ENCODE measurements at regions not wholly inside any gene's neighbourhood (a gene's known extent, or its start where the extent isn't known, plus 50 kb on each side); places are given as distances from the start of the nearest gene placed in this dataset.

DNA sequence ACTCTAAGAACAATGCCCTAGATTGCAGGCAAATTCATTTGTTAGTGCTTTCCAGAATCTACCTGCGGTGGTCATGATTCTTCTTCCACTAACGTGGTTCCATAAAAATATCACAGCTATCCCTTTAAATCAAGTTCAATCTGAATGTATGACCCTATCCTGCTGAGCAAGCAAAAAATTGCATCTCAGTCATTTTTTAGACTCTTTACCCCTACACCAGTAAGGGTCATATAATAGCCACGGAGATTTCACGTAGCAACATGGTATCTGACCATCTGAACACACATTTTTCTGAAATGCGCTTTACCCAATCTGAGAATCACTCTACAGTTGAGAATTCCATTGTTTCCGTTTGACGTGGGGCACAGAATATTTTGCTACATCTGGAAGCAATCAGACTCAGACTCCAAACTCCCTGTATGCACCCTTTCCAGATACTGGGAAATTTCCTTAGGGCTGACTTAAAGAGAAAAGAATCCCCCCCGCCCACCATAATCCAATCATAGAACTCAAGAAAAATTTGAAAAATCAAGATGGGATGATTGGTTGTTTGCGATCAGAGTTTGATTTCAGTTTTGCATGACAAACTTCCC lies 699.2 kb upstream of the ZP4 start:
- no peaks in the 10 kb centered on the region for H3K9me3 ChIP-seq (ENCODE audit: insufficient read depth, low read depth, low read length)
- H3K9ac ChIP-seq (ENCODE audit: low read depth, low read length): no peak overlapping the region
- no peak overlapping the region for H3K27ac ChIP-seq (ENCODE audit: low read length)
- no peaks in the 10 kb centered on the region for H3K4me1 ChIP-seq (ENCODE audit: insufficient read depth, low read length)
- no peaks in the 10 kb centered on the region for H3K36me3 ChIP-seq (ENCODE audit: insufficient read depth, low read depth, low read length)
- H3K27me3 ChIP-seq (ENCODE audit: insufficient read depth, low read length): no peaks in the 10 kb centered on the region
- H3K4me3 ChIP-seq (ENCODE audit: low read length): no peak overlapping the region

DNA sequence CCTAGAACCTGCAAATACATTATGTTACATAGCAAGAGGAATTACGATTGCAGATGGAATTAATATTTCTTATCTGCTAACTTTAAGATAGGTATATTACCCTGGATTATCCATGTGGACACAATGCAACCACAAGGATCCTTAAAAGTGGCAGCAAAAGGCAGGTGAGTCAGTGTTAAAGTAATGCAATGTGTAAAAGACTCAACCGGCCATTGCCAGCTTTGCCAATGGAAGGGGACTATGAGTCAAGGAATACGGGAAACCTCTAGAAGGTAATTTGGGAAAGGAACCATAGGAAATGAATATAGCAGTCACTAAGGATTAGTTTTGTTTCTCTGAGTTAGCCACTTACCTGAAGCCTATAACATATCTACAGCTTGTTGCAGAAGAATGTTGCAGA lies 692.1 kb upstream of the ZP4 start:
- no peaks in the 10 kb centered on the region for H3K27me3 ChIP-seq (ENCODE audit: insufficient read depth, low read length)
- no peak overlapping the region for H3K4me3 ChIP-seq (ENCODE audit: low read length)
- no peaks in the 10 kb centered on the region for H3K36me3 ChIP-seq (ENCODE audit: insufficient read depth, low read depth, low read length)
- no peak overlapping the region for H3K27ac ChIP-seq (ENCODE audit: low read length)
- H3K4me1 ChIP-seq (ENCODE audit: insufficient read depth, low read length): no peaks in the 10 kb centered on the region
- H3K9ac ChIP-seq (ENCODE audit: low read depth, low read length): no peak overlapping the region
- H3K9me3 ChIP-seq (ENCODE audit: insufficient read depth, low read depth, low read length): no peaks in the 10 kb centered on the region

DNA sequence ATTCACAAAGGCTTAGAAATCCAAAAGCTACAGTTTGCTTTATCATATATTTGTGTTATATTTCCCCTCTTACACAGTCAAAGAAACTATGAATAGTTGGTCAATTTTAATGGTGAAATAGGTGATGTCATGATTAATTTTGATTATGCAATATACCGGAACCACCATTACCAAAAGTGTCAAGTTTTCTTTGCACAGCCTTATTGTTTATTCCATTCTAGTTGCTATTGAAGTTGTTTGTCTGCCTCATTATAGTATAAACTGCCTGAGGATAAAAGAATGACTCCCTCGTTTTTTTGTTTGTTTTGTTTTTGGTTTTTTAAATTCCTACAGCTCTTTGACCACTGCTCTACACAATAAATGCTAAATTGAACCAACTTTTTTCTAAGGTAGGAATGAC lies 690.6 kb upstream of the ZP4 start:
- Histone ChIP-seq H3K36me3 (ENCODE audit: insufficient read depth, low read depth, low read length) (no peaks in the 10 kb centered on the region), H3K9ac (ENCODE audit: low read depth, low read length) (no peak overlapping the region), H3K4me1 (ENCODE audit: insufficient read depth, low read length) (no peaks in the 10 kb centered on the region), H3K27me3 (ENCODE audit: insufficient read depth, low read length) (no peaks in the 10 kb centered on the region), H3K4me3 (ENCODE audit: low read length) (no peak overlapping the region), H3K27ac (ENCODE audit: low read length) (no peak overlapping the region), H3K9me3 (ENCODE audit: insufficient read depth, low read depth, low read length) (no peaks in the 10 kb centered on the region)

DNA sequence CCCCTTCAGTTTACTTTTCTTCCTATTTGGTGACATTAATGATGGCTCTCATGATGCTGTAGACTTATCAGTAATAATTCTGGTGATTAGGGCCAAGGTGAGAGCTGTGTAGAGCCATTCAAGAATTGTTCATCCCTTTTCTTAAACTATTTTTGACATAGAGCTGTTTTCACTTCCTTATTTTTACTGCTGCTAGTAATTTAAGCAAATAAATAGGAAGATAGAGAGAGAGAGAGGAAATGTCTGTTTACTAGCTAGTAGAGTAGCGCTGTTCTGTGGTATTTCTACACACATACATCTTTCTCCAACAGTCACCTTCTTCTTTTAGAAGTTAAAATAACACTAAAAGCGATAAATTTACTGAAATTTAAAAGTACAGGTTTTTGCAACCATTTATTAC lies 678.0 kb upstream of the ZP4 start:
- Histone ChIP-seq H3K27ac (ENCODE audit: low read length) (no peak overlapping the region), H3K4me1 (ENCODE audit: insufficient read depth, low read length) (no peaks in the 10 kb centered on the region), H3K27me3 (ENCODE audit: insufficient read depth, low read length) (no peaks in the 10 kb centered on the region), H3K9ac (ENCODE audit: low read depth, low read length) (no peak overlapping the region), H3K4me3 (ENCODE audit: low read length) (no peak overlapping the region), H3K9me3 (ENCODE audit: insufficient read depth, low read depth, low read length) (no peaks in the 10 kb centered on the region; the same call in 1 of the 2 replicates), H3K36me3 (ENCODE audit: insufficient read depth, low read depth, low read length) (no peaks in the 10 kb centered on the region)

DNA sequence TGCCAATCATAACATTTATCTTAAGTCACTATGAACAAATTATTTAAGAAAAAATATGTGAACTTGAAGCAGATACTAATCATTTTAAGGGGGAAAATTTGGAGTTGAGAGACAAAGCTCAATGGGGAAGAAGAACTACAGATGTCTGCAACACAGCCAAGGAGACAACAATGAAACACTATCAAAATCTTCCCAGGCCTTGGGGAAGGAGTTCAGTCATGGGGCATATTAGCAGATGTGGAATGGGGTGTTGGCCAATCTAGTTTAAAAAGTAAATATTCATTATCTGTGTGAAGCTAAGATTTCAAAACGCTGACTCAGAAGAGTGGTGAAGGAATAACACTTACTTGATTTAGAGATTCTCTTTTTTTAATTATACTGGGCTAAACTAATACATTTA lies 671.6 kb upstream of the ZP4 start:
- H3K9me3 ChIP-seq (ENCODE audit: insufficient read depth, low read depth, low read length): no peaks in the 10 kb centered on the region; the same call in 1 of the 2 replicates

DNA sequence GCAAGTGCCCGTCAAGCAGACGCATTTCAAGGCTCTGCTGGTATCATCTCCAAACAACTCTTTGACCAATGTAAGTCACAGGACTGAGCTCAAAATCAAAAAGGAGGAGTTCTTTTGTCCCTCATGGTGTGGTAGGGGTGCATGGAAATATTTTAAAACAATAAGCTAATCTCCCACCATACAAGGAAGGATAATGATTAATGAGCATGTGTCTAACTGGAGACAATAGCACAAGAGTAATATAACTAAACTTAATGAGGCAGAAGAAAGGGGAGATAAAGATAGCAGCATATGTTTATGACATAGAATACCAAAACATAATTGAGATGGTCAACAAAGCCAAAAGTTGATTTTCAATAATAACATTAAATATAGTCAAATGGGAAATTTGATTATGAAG lies 668.0 kb upstream of the ZP4 start:
- H3K36me3 ChIP-seq (ENCODE audit: insufficient read depth, low read depth, low read length): no peaks in the 10 kb centered on the region
- H3K9ac ChIP-seq (ENCODE audit: low read depth, low read length): no peak overlapping the region
- H3K27ac ChIP-seq (ENCODE audit: low read length): no peak overlapping the region
- H3K9me3 ChIP-seq (ENCODE audit: insufficient read depth, low read depth, low read length): no peaks in the 10 kb centered on the region
- no peaks in the 10 kb centered on the region for H3K27me3 ChIP-seq (ENCODE audit: insufficient read depth, low read length)
- no peak overlapping the region for H3K4me3 ChIP-seq (ENCODE audit: low read length)
- H3K4me1 ChIP-seq (ENCODE audit: insufficient read depth, low read length): no peaks in the 10 kb centered on the region

More for the DNA sequence above, 671.6 kb upstream of the ZP4 start:
- Histone ChIP-seq H3K36me3 (ENCODE audit: insufficient read depth, low read depth, low read length) (no peaks in the 10 kb centered on the region), H3K9ac (ENCODE audit: low read depth, low read length) (no peak overlapping the region), H3K27ac (ENCODE audit: low read length) (no peak overlapping the region), H3K27me3 (ENCODE audit: insufficient read depth, low read length) (no peaks in the 10 kb centered on the region), H3K4me3 (ENCODE audit: low read length) (no peak overlapping the region), H3K4me1 (ENCODE audit: insufficient read depth, low read length) (no peaks in the 10 kb centered on the region)

DNA sequence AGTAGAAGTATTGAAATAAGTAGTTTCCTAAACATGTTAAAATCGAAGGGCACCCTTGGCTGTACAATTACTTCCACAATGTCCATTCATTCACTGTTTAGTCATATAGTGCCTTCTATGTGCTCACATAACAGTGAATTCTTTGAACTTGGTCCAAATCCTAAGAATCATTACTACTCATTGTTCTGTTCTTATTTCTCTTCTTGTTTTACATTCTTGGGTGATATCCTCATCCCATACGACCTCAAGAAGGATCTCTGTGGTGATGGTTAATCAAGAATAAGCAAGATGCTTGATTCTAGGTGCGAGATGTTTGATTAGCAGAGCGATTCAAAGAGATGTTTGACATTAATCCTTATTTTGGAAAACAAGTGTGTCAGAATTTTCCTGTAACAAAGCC lies 667.4 kb upstream of the ZP4 start:
- Histone ChIP-seq H3K4me1 (ENCODE audit: insufficient read depth, low read length) (no peaks in the 10 kb centered on the region), H3K27me3 (ENCODE audit: insufficient read depth, low read length) (no peaks in the 10 kb centered on the region), H3K27ac (ENCODE audit: low read length) (no peak overlapping the region), H3K9ac (ENCODE audit: low read depth, low read length) (no peak overlapping the region), H3K36me3 (ENCODE audit: insufficient read depth, low read depth, low read length) (no peaks in the 10 kb centered on the region), H3K9me3 (ENCODE audit: insufficient read depth, low read depth, low read length) (no peaks in the 10 kb centered on the region), H3K4me3 (ENCODE audit: low read length) (no peak overlapping the region)

DNA sequence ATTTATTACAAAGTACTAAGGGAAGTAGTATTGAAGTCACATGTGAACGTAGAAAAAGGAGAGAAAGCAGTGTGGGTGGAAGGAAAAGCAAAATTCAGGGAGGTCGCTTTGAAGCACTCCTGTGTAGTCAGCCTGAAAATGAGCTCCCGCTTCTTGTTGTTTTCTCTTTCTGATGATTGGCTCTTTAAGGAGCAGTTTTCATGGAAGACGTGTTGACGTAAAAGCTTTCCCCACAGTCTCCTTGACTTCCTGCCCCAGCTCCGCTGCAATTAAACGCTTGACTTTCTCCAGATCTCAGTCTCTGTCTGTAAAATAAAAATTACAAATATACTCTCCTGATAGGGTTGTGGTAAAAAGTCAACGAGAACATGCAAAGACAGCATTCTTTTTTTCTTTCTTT lies 661.5 kb upstream of the ZP4 start:
- no peak overlapping the region for H3K27ac ChIP-seq (ENCODE audit: low read length)

DNA sequence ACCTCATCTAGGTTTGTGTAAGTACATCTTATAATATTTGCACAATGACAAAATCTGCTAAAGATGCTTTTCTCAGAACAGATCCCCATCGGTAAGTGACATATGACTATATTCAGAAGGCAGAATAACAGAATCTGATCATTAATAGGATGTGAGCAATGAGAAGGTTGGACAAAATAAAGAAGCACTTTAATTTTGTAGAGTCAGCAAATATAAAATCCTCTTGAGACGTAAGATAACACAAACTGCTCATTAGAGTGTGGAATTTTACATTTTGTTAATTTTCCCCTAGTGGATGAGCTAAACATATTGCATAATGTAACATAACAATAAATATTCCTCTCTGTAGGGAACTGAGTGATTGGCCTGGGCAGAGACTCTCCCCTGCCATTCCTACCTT lies 658.4 kb upstream of the ZP4 start:
- Histone ChIP-seq H3K27ac (ENCODE audit: low read length) (no peak overlapping the region), H3K9ac (ENCODE audit: low read depth, low read length) (no peak overlapping the region), H3K4me1 (ENCODE audit: insufficient read depth, low read length) (no peaks in the 10 kb centered on the region), H3K9me3 (ENCODE audit: insufficient read depth, low read depth, low read length) (peaks cover 4% of the 10 kb centered on the region), H3K4me3 (ENCODE audit: low read length) (no peak overlapping the region), H3K27me3 (ENCODE audit: insufficient read depth, low read length) (no peaks in the 10 kb centered on the region), H3K36me3 (ENCODE audit: insufficient read depth, low read depth, low read length) (no peaks in the 10 kb centered on the region)

More for the DNA sequence above, 661.5 kb upstream of the ZP4 start:
- no peaks in the 10 kb centered on the region for H3K36me3 ChIP-seq (ENCODE audit: insufficient read depth, low read depth, low read length)
- no peaks in the 10 kb centered on the region for H3K4me1 ChIP-seq (ENCODE audit: insufficient read depth, low read length)
- no peak overlapping the region for H3K4me3 ChIP-seq (ENCODE audit: low read length)
- no peaks in the 10 kb centered on the region for H3K9me3 ChIP-seq (ENCODE audit: insufficient read depth, low read depth, low read length)
- H3K9ac ChIP-seq (ENCODE audit: low read depth, low read length): no peak overlapping the region
- no peaks in the 10 kb centered on the region for H3K27me3 ChIP-seq (ENCODE audit: insufficient read depth, low read length)

DNA sequence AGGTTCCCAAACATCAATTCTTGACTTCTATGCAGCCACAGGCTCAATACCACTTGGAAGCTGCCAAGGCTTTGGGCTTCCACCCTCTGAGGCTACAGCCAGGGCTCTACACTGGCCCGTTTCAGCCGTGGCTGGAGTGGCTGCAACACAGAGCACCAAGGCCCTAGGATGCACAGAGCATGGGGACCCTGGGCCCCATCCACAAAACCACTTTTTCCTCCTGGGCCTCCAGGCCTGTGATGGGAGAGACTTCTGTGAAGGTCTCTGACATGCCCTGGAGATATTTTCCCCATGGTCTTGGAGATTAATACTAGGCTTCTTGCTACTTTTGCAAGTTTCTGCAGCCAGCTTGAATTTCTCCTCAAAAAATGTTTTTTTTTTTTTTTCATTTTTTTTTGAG lies 655.4 kb upstream of the ZP4 start:
- no peak overlapping the region for H3K4me3 ChIP-seq (ENCODE audit: low read length)
- H3K9ac ChIP-seq (ENCODE audit: low read depth, low read length): no peak overlapping the region
- peaks cover 4% of the 10 kb centered on the region for H3K9me3 ChIP-seq (ENCODE audit: insufficient read depth, low read depth, low read length)
- H3K36me3 ChIP-seq (ENCODE audit: insufficient read depth, low read depth, low read length): no peaks in the 10 kb centered on the region
- no peaks in the 10 kb centered on the region for H3K27me3 ChIP-seq (ENCODE audit: insufficient read depth, low read length)
- H3K27ac ChIP-seq (ENCODE audit: low read length): no peak overlapping the region
- no peaks in the 10 kb centered on the region for H3K4me1 ChIP-seq (ENCODE audit: insufficient read depth, low read length)

DNA sequence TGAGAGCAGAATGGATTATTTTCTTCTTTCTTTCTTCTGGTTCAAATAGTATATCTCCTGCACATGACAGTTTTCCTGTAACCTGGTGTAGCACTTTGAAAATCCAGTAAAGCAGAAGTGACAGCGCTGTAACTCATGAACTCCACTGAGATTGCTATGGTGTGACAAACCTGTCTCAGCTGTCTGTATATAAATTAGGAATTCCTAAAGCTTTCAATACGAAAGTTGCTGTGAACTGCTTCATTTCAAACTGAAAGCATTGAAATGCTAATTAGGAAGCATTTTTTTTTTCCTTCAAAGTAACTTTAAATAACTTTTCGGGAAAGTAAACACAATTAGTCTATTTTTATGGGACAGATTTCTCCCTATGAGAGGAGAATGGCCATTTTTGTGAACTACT lies 646.9 kb upstream of the ZP4 start:
- no peak overlapping the region for H3K4me3 ChIP-seq (ENCODE audit: low read length)
- H3K27me3 ChIP-seq (ENCODE audit: insufficient read depth, low read length): no peaks in the 10 kb centered on the region
- H3K4me1 ChIP-seq (ENCODE audit: insufficient read depth, low read length): peaks cover 5% of the 10 kb centered on the region; the same call in 1 of the 2 replicates
- no peaks in the 10 kb centered on the region for H3K9me3 ChIP-seq (ENCODE audit: insufficient read depth, low read depth, low read length)
- no peaks in the 10 kb centered on the region for H3K36me3 ChIP-seq (ENCODE audit: insufficient read depth, low read depth, low read length)
- H3K9ac ChIP-seq (ENCODE audit: low read depth, low read length): no peak overlapping the region
- H3K27ac ChIP-seq (ENCODE audit: low read length): no peak overlapping the region

DNA sequence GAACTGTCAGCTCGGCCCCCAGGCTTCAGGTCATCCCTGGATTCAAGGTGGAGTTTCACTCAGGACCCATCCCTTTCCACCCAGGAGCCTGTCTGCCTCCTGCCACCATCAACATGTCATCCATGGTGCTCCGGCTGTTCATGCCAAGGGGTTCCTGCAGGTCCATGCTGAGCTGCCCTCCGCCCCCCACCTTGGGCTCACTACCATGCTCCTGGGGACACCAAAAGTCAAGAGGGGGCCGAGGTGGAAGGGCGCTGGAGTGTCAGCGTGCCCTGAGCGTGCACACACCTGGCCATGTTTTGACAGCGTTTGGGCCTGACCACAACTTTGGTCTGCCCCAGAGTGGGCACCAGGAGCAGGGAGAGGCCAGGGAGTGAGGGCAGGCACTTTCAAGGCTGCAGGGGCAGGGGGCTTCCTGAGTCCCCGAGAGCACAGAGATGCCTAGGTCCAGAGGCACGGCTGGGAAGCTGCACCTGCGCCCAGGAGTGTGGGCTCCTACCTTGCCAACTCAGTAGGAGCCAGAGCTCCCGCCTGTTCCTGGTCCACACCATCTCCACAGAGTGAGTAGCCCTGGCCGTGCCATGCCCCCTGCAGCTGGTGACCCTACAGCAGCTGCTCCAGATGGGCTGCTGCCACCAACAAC lies 639.6 kb upstream of the ZP4 start:
- Histone ChIP-seq H3K27me3 (ENCODE audit: insufficient read depth, low read length) (no peaks in the 10 kb centered on the region), H3K27ac (ENCODE audit: low read length) (no peak overlapping the region), H3K36me3 (ENCODE audit: insufficient read depth, low read depth, low read length) (no peaks in the 10 kb centered on the region), H3K4me1 (ENCODE audit: insufficient read depth, low read length) (no peaks in the 10 kb centered on the region), H3K9ac (ENCODE audit: low read depth, low read length) (no peak overlapping the region), H3K9me3 (ENCODE audit: insufficient read depth, low read depth, low read length) (peaks cover 9% of the 10 kb centered on the region; the same call in 1 of the 2 replicates), H3K4me3 (ENCODE audit: low read length) (no peak overlapping the region)
